Activated naive CD4-positive, alpha-beta T cell (primary cell): ENCODE measurements at regions not wholly inside any gene's neighbourhood (a gene's known extent, or its start where the extent isn't known, plus 50 kb on each side); places are given as distances from the start of the nearest gene placed in this dataset.
"Not testable (repeated sequence)": the region's sequence is repeated elsewhere in the genome, so short reads cannot be mapped to it uniquely, and the experiment has no call there.

Experiments
- DNase-seq, 4 experiments: peaks; one replicate each; lab custom pipeline; 2025; lab: John Stamatoyannopoulos, UW

DNA sequence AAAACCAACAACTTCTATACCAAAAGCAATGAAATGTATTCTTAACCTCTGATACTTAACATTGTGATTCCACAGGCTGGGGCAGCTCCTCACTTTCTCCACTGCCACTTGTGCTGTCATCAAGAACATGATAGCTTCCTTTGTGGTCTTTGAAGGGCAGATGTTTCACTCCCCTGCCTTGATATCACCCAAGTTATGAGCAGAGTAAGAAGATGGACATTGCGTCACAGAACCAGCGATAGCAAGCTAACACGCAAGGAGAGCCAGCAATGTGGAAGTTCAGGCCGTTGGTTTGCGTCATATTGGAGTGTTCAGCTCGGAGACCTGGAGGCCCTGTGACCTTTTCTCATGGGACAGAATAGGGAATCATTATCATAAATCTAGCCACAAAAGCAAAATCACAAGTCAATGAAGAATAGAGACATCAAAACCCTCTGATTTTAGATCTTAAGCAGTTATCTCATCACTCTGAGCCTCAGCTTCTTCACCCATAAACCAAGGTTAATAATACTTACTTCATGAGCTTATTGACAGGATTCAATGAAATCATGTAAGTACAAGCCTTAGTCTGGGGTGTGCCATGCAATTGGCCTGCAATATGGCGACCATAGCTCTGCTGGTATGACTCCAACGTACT is 183.8 kb upstream of the THBS1 start:
- DNase-seq = no peak

DNA sequence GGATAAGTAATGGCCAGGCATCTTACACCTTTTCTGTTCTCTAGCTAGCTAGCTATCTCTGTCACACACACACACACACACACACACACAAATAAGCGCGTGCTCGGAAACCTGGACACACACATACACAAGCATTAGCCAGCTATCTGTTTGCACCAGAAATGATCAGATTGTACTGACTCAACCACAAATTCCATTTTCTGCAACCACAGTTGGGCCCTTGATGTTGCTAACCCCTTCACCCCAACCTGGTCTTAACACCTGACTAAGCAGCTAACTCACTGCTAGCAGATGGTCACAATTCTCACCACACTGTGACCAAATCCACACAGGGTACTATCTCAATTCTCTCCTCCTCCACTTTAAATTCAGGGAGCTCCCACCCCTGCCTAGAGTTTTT is 183.0 kb upstream of the THBS1 start:
- DNase-seq = no peak

GRCh38 chr15:39399600-39399999 is 181.3 kb upstream of the THBS1 start:
- no peak for DNase-seq

- DNase-seq = no peak
Observed at GRCh38 chr15:39400002-39400401, 180.9 kb upstream of the THBS1 start.

GRCh38 chr15:39400821-39401550 is 179.9 kb upstream of the THBS1 start:
- no peak for DNase-seq

DNA sequence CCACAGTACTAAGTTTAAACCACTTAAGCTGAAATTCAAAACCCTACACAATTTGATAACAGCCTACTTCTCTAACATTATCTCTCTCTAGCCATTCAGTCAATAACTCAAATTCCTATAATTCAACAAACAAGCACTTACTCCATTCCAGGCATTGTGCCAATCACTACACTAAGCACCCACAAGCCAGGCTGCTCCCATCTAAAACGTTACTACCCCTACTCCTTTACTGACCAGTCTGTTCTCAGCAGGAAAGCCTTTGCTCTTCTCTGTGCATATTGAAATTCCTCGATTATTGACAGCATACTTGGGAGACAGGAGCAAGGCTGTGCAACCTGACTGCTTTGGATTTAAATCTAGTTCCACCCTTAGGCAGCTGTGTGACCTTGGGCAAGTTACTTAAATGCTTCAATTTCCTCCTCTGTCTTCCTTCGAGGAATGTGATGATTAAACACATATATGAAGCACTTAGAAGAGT is 177.2 kb upstream of the THBS1 start:
- no peak for DNase-seq

DNA sequence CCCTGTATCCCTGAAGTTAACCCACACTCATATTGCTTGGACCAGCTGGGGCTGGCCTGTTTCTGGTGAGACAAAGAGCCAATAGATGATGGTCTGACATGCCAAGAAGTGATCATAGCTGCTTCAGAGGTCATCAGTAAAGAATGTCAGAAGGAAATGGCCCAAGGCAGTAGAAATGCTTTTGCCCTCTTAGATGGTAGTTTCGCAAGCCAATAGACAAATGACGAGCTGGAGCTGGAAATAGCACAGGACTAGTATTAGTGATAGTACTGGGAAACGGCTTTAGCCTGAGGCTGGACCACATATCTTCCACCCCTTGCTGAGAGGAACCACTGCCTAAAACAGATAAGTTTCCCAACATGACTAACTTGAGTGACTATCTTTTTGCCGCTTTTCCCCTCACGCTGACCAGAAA is 176.1 kb upstream of the THBS1 start:
- no peak for DNase-seq

DNA sequence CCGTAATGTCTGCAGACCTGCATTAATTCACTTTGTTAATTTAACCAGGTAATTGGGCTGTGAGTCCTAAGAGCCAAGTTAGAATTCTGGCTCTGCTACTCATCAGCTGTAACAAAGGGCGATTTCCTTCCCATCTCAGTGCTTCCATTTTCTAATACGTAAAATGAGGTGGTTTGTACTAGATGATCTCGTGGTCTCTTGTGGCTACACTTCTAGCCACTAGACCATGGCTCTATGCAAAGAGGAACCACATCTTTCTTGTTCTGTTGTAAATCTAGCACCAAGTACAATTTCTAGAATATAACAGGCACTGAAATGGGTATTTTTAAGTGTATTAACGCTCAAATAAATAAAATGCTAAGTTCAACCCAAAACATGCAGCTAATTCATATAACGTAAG is 174.4 kb upstream of the THBS1 start:
- no peak for DNase-seq

GRCh38 chr15:39407116-39407515 is 173.8 kb upstream of the THBS1 start:
- DNase-seq = no peak

- no peak for DNase-seq
Observed at GRCh38 chr15:39409876-39410530, 170.9 kb upstream of the THBS1 start.

- no peak for DNase-seq
Observed at GRCh38 chr15:39411102-39411989, 169.5 kb upstream of the THBS1 start.

GRCh38 chr15:39413558-39413957 is 167.3 kb upstream of the THBS1 start:
- DNase-seq = no peak

DNA sequence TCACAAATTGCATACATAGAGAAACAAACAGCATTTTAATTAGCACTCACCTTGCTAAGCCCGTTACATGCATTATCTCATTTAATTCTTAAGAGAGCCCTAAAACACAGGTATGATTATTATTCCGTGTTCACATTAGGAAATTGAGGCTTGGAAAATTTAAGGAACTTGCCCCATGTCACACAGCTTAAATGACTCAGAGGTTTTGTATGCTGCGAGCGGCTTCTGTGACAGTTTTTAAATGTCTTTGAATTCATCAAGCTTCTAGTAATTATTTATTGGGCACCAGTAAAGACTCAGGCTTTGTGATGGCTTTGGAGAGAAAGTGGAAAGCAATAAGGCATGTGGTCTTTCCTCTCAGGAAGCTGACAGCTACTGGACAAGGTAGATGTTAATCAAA is 166.7 kb upstream of the THBS1 start:
- DNase-seq = no peak

- no peak for DNase-seq
Observed at GRCh38 chr15:39415634-39416033, 165.2 kb upstream of the THBS1 start.

GRCh38 chr15:39416258-39416657 is 164.6 kb upstream of the THBS1 start:
- no peak for DNase-seq

- DNase-seq = no peak
Observed at GRCh38 chr15:39417366-39418134, 163.3 kb upstream of the THBS1 start.

- DNase-seq = no peak
Observed at GRCh38 chr15:39419651-39420050, 161.2 kb upstream of the THBS1 start.

DNA sequence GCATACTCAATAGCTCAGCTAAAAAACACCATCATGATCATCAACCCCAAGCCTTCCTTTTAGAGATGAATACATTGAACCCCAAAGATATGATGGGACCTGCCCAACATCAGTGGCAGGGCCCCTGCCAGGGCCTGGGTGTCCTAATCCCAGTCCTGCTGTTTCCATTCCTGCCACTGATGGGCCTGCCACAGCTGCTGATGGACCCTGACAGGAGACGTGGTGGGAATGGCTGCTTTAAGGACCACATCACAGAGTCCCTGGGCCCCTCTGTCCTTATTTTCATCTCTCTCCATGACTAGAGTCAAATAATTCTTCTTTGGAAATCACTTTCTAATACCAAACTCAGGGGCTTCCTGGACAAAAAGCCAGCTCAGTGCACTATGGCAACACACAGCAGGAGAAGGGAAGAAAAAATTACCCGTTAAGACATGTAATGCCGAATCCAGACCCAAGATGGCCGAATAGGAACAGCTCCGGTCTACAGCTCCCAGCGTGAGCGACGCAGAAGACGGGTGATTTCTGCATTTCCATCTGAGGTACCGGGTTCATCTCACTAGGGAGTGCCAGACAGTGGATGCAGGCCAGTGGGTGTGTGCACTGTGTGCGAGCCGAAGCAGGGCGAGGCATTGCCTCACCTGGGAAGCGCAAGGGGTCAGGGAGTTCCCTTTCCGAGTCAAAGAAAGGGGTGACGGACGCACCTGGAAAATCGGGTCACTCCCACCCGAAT is 160.6 kb upstream of the THBS1 start:
- not testable (repeated sequence) for DNase-seq

DNA sequence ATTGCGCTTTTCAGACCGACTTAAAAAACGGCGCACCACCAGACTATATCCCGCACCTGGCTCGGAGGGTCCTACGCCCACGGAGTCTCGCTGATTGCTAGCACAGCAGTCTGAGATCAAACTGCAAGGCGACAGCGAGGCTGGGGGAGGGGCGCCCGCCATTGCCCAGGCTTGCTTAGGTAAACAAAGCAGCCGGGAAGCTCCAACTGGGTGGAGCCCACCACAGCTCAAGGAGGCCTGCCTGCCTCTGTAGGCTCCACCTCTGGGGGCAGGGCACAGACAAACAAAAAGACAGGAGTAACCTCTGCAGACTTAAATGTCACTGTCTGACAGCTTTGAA is 160.1 kb upstream of the THBS1 start:
- not testable (repeated sequence) for DNase-seq
